ENCODE measurements at regions not wholly inside any gene's neighbourhood (a gene's known extent, or its start where the extent isn't known, plus 50 kb on each side); places are given as distances from the start of the nearest gene placed in this dataset.

DNA sequence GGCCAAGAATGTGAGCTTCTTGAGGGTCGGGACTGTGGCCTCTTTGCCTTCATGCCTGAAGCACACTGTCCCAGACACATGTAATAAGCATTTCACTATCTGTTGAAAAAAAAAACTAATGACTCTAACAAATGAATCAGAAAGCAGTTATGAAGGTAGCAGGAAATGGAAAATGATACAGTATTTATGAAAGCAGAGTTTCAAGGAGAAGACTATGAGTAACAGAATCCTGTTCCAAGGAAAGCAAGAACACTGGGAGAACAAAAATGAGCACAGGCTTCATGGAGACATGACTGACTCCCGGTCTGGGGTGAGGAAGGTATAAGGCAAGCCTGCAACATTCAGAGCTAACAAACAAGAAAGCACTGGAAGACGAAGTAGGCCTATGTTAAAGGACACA, 190.8 kb downstream of the RNF152 start:
- Histone ChIP-seq H3K4me3 (ENCODE audit: low read depth, low read length) (no peak overlapping the region), H3K27me3 (ENCODE audit: control insufficient read depth, insufficient read depth, low read length) (no peaks in the 10 kb centered on the region), H3K36me3 (ENCODE audit: control insufficient read depth, insufficient read depth, low read length) (no peaks in the 10 kb centered on the region)
- TF ChIP-seq CTCF (IDR thresholded peaks at IDR 0.05; ENCODE audit: insufficient read depth, low read length, poor library complexity, severe bottlenecking): no peak
- DNase-seq (ENCODE audit: low read depth): no peak

DNA sequence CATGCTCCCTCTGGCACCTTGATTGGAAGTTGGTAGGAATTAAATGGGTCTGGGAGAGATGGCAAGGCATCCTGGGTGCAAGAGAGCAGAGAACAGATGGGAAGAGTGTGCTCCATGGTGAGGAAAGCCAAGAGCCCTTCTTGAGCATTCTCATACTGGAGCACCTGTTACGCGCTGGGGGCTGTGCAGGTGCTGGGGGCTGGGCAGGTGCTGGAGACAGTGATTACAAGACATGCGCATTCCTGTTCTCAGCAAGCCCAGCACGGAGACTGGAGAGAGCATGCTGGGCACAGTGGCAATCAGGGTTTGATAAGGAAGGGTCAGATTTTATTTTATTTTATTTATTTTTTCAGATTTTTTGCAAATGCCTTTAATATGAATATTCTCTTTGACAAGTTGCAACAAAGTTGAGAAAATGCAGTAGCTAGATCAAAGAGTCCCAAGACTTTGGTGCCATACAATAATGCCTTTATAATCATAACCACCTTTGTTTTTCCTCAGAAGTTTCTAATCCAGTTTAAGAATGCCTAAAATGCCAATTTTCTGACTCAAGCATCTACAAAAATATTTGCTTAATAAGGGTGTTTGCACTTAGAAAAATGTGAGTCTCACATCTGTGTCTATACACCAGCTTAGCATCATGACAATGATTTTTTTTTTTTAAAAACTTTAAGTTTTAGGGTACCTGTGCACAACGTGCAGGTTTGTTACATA, 193.3 kb downstream of the RNF152 start:
- Histone ChIP-seq H3K36me3 (ENCODE audit: control insufficient read depth, insufficient read depth, low read length) (no peaks in the 10 kb centered on the region), H3K27me3 (ENCODE audit: control insufficient read depth, insufficient read depth, low read length) (no peaks in the 10 kb centered on the region), H3K4me3 (ENCODE audit: low read depth, low read length) (no peak overlapping the region)
- DNase-seq (ENCODE audit: low read depth): no peak
- TF ChIP-seq CTCF (IDR thresholded peaks at IDR 0.05; ENCODE audit: insufficient read depth, low read length, poor library complexity, severe bottlenecking): no peak

DNA sequence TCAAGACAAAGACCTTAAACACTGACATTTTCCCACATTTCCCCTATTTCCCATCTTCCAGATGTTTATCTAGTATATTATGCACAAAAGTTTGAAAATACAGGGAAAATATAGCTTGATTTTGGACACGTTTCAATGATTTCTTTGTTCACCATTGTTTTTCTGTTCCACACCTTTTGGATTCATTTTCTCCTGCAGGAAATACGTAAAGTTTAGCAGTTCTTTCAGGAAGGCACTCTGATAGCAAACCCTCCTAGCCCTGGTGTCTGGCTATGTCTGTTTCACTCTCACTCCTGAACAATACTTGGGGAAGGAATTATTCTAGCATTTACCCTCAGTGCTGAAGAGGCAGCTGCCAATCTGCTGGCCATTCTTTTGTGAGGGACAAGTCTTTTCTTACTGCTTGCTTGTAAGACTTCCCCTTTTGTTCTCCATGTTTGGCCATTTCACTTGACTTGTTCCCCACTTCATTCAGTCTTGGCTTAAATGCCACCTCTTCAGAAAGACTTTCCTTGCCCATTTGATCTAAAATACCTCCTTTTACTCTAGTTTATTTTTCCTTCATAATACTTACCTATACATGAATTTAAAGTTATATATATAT, 195.4 kb downstream of the RNF152 start:
- no peak overlapping the region for H3K4me3 ChIP-seq (ENCODE audit: low read depth, low read length)
- no peaks in the 10 kb centered on the region for H3K27me3 ChIP-seq (ENCODE audit: control insufficient read depth, insufficient read depth, low read length)
- DNase-seq (ENCODE audit: low read depth): no peak
- no peak for TF ChIP-seq CTCF (IDR thresholded peaks at IDR 0.05; ENCODE audit: insufficient read depth, low read length, poor library complexity, severe bottlenecking)
- H3K36me3 ChIP-seq (ENCODE audit: control insufficient read depth, insufficient read depth, low read length): no peaks in the 10 kb centered on the region

- no peak for TF ChIP-seq CTCF (IDR thresholded peaks at IDR 0.05; ENCODE audit: insufficient read depth, low read length, poor library complexity, severe bottlenecking)
- H3K4me3 ChIP-seq (ENCODE audit: low read depth, low read length): no peak overlapping the region
- no peaks in the 10 kb centered on the region for H3K27me3 ChIP-seq (ENCODE audit: control insufficient read depth, insufficient read depth, low read length)
- DNase-seq (ENCODE audit: low read depth): no peak
- H3K36me3 ChIP-seq (ENCODE audit: control insufficient read depth, insufficient read depth, low read length): no peaks in the 10 kb centered on the region
Observed at GRCh38 chr18:61694236-61694635, 198.6 kb downstream of the RNF152 start.

- TF ChIP-seq CTCF (IDR thresholded peaks at IDR 0.05; ENCODE audit: insufficient read depth, low read length, poor library complexity, severe bottlenecking): no peak
- DNase-seq (ENCODE audit: low read depth): no peak
- Histone ChIP-seq H3K36me3 (ENCODE audit: control insufficient read depth, insufficient read depth, low read length) (no peaks in the 10 kb centered on the region), H3K4me3 (ENCODE audit: low read depth, low read length) (no peak overlapping the region), H3K27me3 (ENCODE audit: control insufficient read depth, insufficient read depth, low read length) (no peaks in the 10 kb centered on the region)
Observed at GRCh38 chr18:61690418-61691138, 202.2 kb downstream of the RNF152 start.

All from kidney epithelial cell (primary cell).